ENCODE measurements at regions not wholly inside any gene's neighbourhood (a gene's known extent, or its start where the extent isn't known, plus 50 kb on each side); places are given as distances from the start of the nearest gene placed in this dataset.

DNA sequence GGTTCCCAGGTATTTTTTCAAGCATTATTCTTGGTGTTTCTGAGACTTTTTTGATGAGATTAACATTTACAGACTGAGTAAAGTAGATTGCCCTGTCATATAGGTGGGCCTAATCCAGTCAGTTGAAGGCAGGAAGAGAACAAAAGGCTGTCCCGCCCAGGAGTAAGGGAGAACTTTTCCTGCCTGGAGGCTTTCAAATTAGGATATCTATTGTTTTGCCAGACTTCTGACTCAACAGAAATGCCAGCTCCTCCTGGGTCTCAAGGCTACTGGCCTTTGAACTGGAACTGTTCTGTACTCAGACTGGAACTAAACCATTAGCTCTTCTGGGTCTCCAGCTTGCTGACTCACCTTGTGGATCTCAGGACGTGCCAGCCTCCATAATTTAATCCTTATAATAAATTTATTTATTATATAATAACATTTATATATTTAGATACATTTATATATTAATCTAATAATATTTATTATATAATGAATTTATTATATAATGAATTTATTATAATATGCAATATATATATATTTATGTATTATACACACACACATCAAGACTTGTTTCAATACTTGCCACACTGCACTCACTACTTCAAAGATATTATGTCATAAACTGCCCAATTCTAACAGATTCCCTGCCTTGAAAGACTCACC is 510.8 kb upstream of the B3GALT2 start:
- Histone ChIP-seq H3K27me3 (no peaks in the 10 kb centered on the region), H3K4me3 (no peak overlapping the region), H3K9me3 (no peaks in the 10 kb centered on the region), H3K4me1 (no peaks in the 10 kb centered on the region), H3K27ac (no peak overlapping the region), H3K36me3 (no peaks in the 10 kb centered on the region)
- TF ChIP-seq POLR2A (IDR thresholded peaks at IDR 0.05) (no peak), CTCF (IDR thresholded peaks at IDR 0.05) (no peak)
- DNase-seq, result no peak

DNA sequence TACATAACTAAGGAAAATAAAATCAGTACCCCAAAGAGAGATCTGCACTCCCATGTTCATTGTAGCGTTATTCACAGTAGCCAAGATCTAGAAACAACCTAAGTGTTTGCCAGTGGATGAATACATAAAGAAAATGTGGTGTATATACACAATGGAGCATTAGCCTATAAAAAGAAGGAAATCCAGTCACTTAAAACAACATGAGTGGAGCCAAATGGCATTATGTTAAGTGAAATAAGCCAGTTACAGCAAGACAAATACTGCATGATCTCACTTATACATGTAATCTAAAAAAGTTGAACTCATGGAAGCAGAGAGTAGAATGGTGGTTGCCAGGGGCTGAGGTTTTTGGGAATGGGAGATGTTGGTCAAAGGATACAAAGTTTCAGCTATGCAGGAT is 508.3 kb upstream of the B3GALT2 start:
- Histone ChIP-seq H3K9me3 (no peaks in the 10 kb centered on the region), H3K27me3 (no peaks in the 10 kb centered on the region), H3K36me3 (no peaks in the 10 kb centered on the region), H3K4me1 (no peaks in the 10 kb centered on the region), H3K4me3 (no peak overlapping the region), H3K27ac (no peak overlapping the region)
- TF ChIP-seq POLR2A (IDR thresholded peaks at IDR 0.05) (no peak), CTCF (IDR thresholded peaks at IDR 0.05) (no peak)
- no peak for DNase-seq

DNA sequence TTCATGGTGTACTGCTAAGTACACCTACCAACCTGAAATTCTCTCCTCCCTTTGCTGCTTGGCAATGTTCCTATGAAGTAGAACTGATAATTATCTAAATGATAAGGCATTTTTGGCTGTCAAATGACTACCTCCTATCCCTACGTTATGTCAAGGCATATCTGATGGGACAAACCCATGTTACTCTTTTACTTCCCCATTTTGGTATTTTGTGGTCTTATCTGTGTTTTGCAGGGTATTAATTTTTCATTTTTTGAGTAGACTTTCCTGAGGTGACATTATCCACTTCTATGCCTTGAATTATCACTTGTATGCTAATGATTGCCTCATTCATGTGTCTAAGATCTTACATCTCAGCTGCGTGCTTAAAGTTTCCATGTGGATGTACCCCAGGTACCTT is 499.6 kb upstream of the B3GALT2 start:
- Histone ChIP-seq H3K4me3 (no peak overlapping the region), H3K27ac (no peak overlapping the region), H3K4me1 (peaks cover 0 to 3% (median 0%) of the 10 kb centered on the region in 4 donors), H3K9me3 (no peaks in the 10 kb centered on the region), H3K27me3 (no peaks in the 10 kb centered on the region), H3K36me3 (no peaks in the 10 kb centered on the region)
- no peak for DNase-seq
- no peak for TF ChIP-seq POLR2A (IDR thresholded peaks at IDR 0.05)
- no peak for TF ChIP-seq CTCF (IDR thresholded peaks at IDR 0.05)

- H3K4me1 ChIP-seq, result peaks cover 0 to 4% (median 0%) of the 10 kb centered on the region in 4 donors
- no peak for DNase-seq
- no peak overlapping the region for H3K27ac ChIP-seq
- TF ChIP-seq POLR2A (IDR thresholded peaks at IDR 0.05) (no peak), CTCF (IDR thresholded peaks at IDR 0.05) (no peak)
- H3K9me3 ChIP-seq, result no peaks in the 10 kb centered on the region
- H3K27me3 ChIP-seq, result no peaks in the 10 kb centered on the region
- H3K36me3 ChIP-seq, result no peaks in the 10 kb centered on the region
- no peak overlapping the region for H3K4me3 ChIP-seq
Observed at GRCh38 chr1:193681422-193681821, 495.0 kb upstream of the B3GALT2 start.

DNA sequence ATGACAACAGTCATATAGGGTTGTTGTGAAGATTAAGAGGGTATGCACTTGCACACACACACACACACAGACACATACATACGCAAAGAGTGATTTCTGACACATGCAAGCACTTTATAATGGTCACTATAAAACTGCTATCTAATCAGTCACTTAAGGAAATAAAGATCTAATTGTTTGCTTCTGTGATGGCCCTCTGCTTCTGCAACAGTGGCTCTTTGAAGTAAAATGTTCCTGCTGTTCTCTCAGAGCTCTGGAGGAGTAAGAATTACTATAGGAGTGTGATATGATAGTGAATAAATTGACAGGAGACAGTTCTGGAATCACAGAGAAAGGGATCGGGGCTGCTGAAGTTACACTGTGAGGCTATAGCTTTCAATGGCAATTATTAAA is 494.5 kb upstream of the B3GALT2 start:
- H3K9me3 ChIP-seq, result no peaks in the 10 kb centered on the region
- H3K36me3 ChIP-seq, result no peaks in the 10 kb centered on the region
- H3K4me3 ChIP-seq, result no peak overlapping the region
- no peak overlapping the region for H3K27ac ChIP-seq
- H3K4me1 ChIP-seq, result peaks cover 0 to 4% (median 0%) of the 10 kb centered on the region in 4 donors
- no peak for TF ChIP-seq CTCF (IDR thresholded peaks at IDR 0.05)
- no peak for TF ChIP-seq POLR2A (IDR thresholded peaks at IDR 0.05)
- no peak for DNase-seq
- no peaks in the 10 kb centered on the region for H3K27me3 ChIP-seq
